ENCODE measurements at regions not wholly inside any gene's neighbourhood (a gene's known extent, or its start where the extent isn't known, plus 50 kb on each side); places are given as distances from the start of the nearest gene placed in this dataset.

- Histone ChIP-seq H3K4ac (replicated peaks; ENCODE audit: insufficient read length, low read depth, low read length) (no peak overlapping the region), H3K23me2 (ENCODE audit: low read depth, low read length) (no peaks in the 10 kb centered on the region), H2BK5ac (ENCODE audit: low read depth, low read length) (no peak overlapping the region)
- TF ChIP-seq SRF (IDR thresholded peaks at IDR 0.05; ENCODE audit: low read depth, low read length) (no peak), CHD1 (IDR thresholded peaks at IDR 0.05; ENCODE audit: low read depth, low read length) (no peak)
These were observed 60.5 kb upstream of the GHITM start for GRCh38 chr10:84078771-84079170.

More at GRCh38 chr10:84078771-84079170, 60.5 kb upstream of the GHITM start:
- Histone ChIP-seq H3K56ac (replicated peaks; ENCODE audit: insufficient read length, low read depth, low read length) (no peak overlapping the region), H4K20me1 (replicated peaks in 1 of 2; ENCODE audit: control insufficient read depth in 1 of 2, insufficient read depth in 2 of 2, low read length in 2 of 2) (no peaks in the 10 kb centered on the region), H2AK5ac (ENCODE audit: low read depth, low read length) (no peak overlapping the region), H3K14ac (ENCODE audit: insufficient read length) (no peak overlapping the region), H3K18ac (ENCODE audit: extremely low read depth, low read length) (no peak overlapping the region), H2BK120ac (replicated peaks; ENCODE audit: low read depth, low read length) (no peak overlapping the region), H2BK15ac (ENCODE audit: low read length) (no peak overlapping the region), H2AFZ (ENCODE audit: low read length) (no peak overlapping the region), H4K91ac (replicated peaks; ENCODE audit: insufficient read length, low read length) (no peak overlapping the region), H3K4me1 (replicated peaks in 1 of 4; ENCODE audit: control insufficient read depth in 3 of 4, insufficient read depth in 4 of 4, low read length in 3 of 4) (peaks cover 0 to 4% (median 0%) of the 10 kb centered on the region in 4 experiments; a peak in 1 of 7 replicates), H3K4me3 (ENCODE audit: extremely low read depth in 1 of 4, insufficient read depth in 2 of 4, low read depth in 3 of 4, low read length in 4 of 4) (no peak overlapping the region), H4K8ac (ENCODE audit: extremely low read depth, insufficient read depth, low read length) (no peak overlapping the region), H3K4me2 (ENCODE audit: insufficient read depth in 1 of 2, low read depth in 2 of 2, low read length in 2 of 2) (no peak overlapping the region), H3K79me2 (ENCODE audit: control insufficient read depth in 1 of 2, insufficient read depth in 2 of 2, low read length in 2 of 2) (no peaks in the 10 kb centered on the region), H2BK12ac (ENCODE audit: low read depth, low read length) (no peak overlapping the region), H3K79me1 (ENCODE audit: low read depth, low read length) (no peaks in the 10 kb centered on the region), H3K23ac (ENCODE audit: insufficient read length) (no peak overlapping the region), H3K9me3 (ENCODE audit: insufficient read depth in 2 of 2, low read depth in 1 of 2, low read length in 1 of 2) (no peaks in the 10 kb centered on the region), H3K27me3 (replicated peaks in 1 of 4; ENCODE audit: control insufficient read depth in 3 of 4, extremely low read depth in 1 of 4, insufficient read depth in 3 of 4, low read length in 3 of 4) (no peaks in the 10 kb centered on the region; a peak in 2 of 7 replicates), H3K27ac (ENCODE audit: low read depth, low read length) (no peak overlapping the region), H2BK20ac (ENCODE audit: low read length) (no peak overlapping the region), H3K36me3 (ENCODE audit: control insufficient read depth in 2 of 4, insufficient read depth in 4 of 4, low read length in 3 of 4) (no peaks in the 10 kb centered on the region), H4K5ac (ENCODE audit: insufficient read length, low read depth, low read length) (no peak overlapping the region), H3K9ac (replicated peaks in 1 of 4; ENCODE audit: extremely low read depth in 1 of 4, low read depth in 3 of 4, low read length in 3 of 4) (no peak overlapping the region)
- no peak for DNase-seq (ENCODE audit: low read depth in 1 of 2, low spot score in 2 of 2)
- no peak for FAIRE-seq
- ChIA-PET POLR2A (ENCODE audit: partially characterized antibody) (no interaction called here), CTCF (ENCODE audit: partially characterized antibody) (interaction anchor here (0.8 to 5.7 kb wide), 8 partner anchors 12 to 256 kb away, joined by 3 to 82 read pairs (median 6); no protein-coding TSS in a partner anchor)
